Activated CD4-positive, alpha-beta memory T cell treated with anti-CD3 and anti-CD28 coated beads, Interleukin-2, amount 10 ng/mL, durations not matched to agents 7 days and 5 days (primary cell): ENCODE measurements at regions not wholly inside any gene's neighbourhood (a gene's known extent, or its start where the extent isn't known, plus 50 kb on each side); places are given as distances from the start of the nearest gene placed in this dataset.

ENCODE experiments used
- CTCF ChIA-PET: fragments of 350-600 bp; sonication (Branson Sonifier 250); formaldehyde crosslinking; loops from one replicate; lab custom pipeline; 2021; ENCODE audit warnings: antibody characterized with exemption, inconsistent platforms; lab: Charles Lee
- POLR2A ChIA-PET: fragments of 350-600 bp; sonication (Branson Sonifier 250); formaldehyde crosslinking; loops from one replicate; lab custom pipeline; 2021; ENCODE audit warnings: antibody characterized with exemption; lab: Charles Lee
- DNase-seq: peaks from one replicate; pipeline ENCODE4 v3.0.0-alpha.2; 2020
- H3K27ac Mint-ChIP-seq: one replicate; pipeline ENCODE4 v1.8.0; 2021; ENCODE audit warnings: mild to moderate bottlenecking, mixed read lengths
- H3K27me3 Mint-ChIP-seq: one replicate; pipeline ENCODE4 v1.8.0; 2021; ENCODE audit warnings: mixed read lengths
- H3K36me3 Mint-ChIP-seq: one replicate; pipeline ENCODE4 v1.8.0; 2021; ENCODE audit warnings: low read depth, mixed read lengths
- H3K4me1 Mint-ChIP-seq: one replicate; pipeline ENCODE4 v1.8.0; 2021; ENCODE audit warnings: mixed read lengths
- H3K4me3 Mint-ChIP-seq: one replicate; pipeline ENCODE4 v1.8.0; 2021; ENCODE audit warnings: mild to moderate bottlenecking, mixed read lengths
- H3K9me3 Mint-ChIP-seq: one replicate; pipeline ENCODE4 v1.8.0; 2021; ENCODE audit warnings: mixed read lengths

GRCh38 chr4:132026816-132027215 is 1122.3 kb upstream of the PCDH10 start:
- Mint-ChIP-seq H3K4me3 (no peak overlapping the region), H3K4me1 (no peaks in the 10 kb centered on the region), H3K9me3 (peaks cover 4% of the 10 kb centered on the region), H3K27ac (no peak overlapping the region), H3K36me3 (no peaks in the 10 kb centered on the region), H3K27me3 (no peaks in the 10 kb centered on the region)
- ChIA-PET CTCF (no interaction called here), POLR2A (no interaction called here)
- no peak for DNase-seq

- Mint-ChIP-seq H3K27ac (no peak overlapping the region), H3K9me3 (peaks cover 3% of the 10 kb centered on the region), H3K27me3 (no peaks in the 10 kb centered on the region), H3K4me3 (no peak overlapping the region), H3K4me1 (no peaks in the 10 kb centered on the region), H3K36me3 (no peaks in the 10 kb centered on the region)
- no peak for DNase-seq
- ChIA-PET CTCF (no interaction called here), POLR2A (no interaction called here)
Measured at GRCh38 chr4:132056496-132056895, 1092.6 kb upstream of the PCDH10 start.

- ChIA-PET CTCF (no interaction called here), POLR2A (no interaction called here)
- no peak for DNase-seq
- no peak overlapping the region for H3K4me3 Mint-ChIP-seq
- no peaks in the 10 kb centered on the region for H3K4me1 Mint-ChIP-seq
- H3K36me3 Mint-ChIP-seq: no peaks in the 10 kb centered on the region
- no peaks in the 10 kb centered on the region for H3K27me3 Mint-ChIP-seq
- H3K27ac Mint-ChIP-seq: no peak overlapping the region
- peaks cover 7% of the 10 kb centered on the region for H3K9me3 Mint-ChIP-seq
Measured at GRCh38 chr4:132059227-132059626, 1089.9 kb upstream of the PCDH10 start.

- H3K27ac Mint-ChIP-seq: no peak overlapping the region
- no peaks in the 10 kb centered on the region for H3K27me3 Mint-ChIP-seq
- POLR2A ChIA-PET: no interaction called here
- no peak for DNase-seq
- H3K36me3 Mint-ChIP-seq: no peaks in the 10 kb centered on the region
- no peaks in the 10 kb centered on the region for H3K4me1 Mint-ChIP-seq
- CTCF ChIA-PET: interaction anchor here (0.6 kb wide), 1 partner anchor 615 kb away, joined by 3 read pairs; no protein-coding TSS in a partner anchor
- H3K9me3 Mint-ChIP-seq: peaks cover 7% of the 10 kb centered on the region
- H3K4me3 Mint-ChIP-seq: no peak overlapping the region
Measured at GRCh38 chr4:132062611-132063239, 1086.4 kb upstream of the PCDH10 start.

- H3K27ac Mint-ChIP-seq: no peak overlapping the region
- ChIA-PET CTCF (no interaction called here), POLR2A (no interaction called here)
- no peaks in the 10 kb centered on the region for H3K4me1 Mint-ChIP-seq
- H3K27me3 Mint-ChIP-seq: no peaks in the 10 kb centered on the region
- no peak for DNase-seq
- H3K9me3 Mint-ChIP-seq: peaks cover 4% of the 10 kb centered on the region
- H3K4me3 Mint-ChIP-seq: no peak overlapping the region
- no peaks in the 10 kb centered on the region for H3K36me3 Mint-ChIP-seq
Measured at GRCh38 chr4:132063829-132064228, 1085.3 kb upstream of the PCDH10 start.

GRCh38 chr4:132065940-132066495 is 1083.1 kb upstream of the PCDH10 start:
- Mint-ChIP-seq H3K4me1 (no peaks in the 10 kb centered on the region), H3K27ac (no peak overlapping the region), H3K4me3 (no peak overlapping the region), H3K27me3 (no peaks in the 10 kb centered on the region), H3K9me3 (peaks cover 4% of the 10 kb centered on the region), H3K36me3 (no peaks in the 10 kb centered on the region)
- ChIA-PET CTCF (no interaction called here), POLR2A (no interaction called here)
- no peak for DNase-seq

GRCh38 chr4:132071815-132072214 is 1077.3 kb upstream of the PCDH10 start:
- ChIA-PET CTCF (no interaction called here), POLR2A (no interaction called here)
- no peak overlapping the region for H3K4me3 Mint-ChIP-seq
- H3K9me3 Mint-ChIP-seq: no peaks in the 10 kb centered on the region
- H3K27ac Mint-ChIP-seq: no peak overlapping the region
- no peak for DNase-seq
- no peaks in the 10 kb centered on the region for H3K36me3 Mint-ChIP-seq
- no peaks in the 10 kb centered on the region for H3K4me1 Mint-ChIP-seq
- H3K27me3 Mint-ChIP-seq: no peaks in the 10 kb centered on the region

- ChIA-PET CTCF (no interaction called here), POLR2A (no interaction called here)
- Mint-ChIP-seq H3K4me1 (no peaks in the 10 kb centered on the region), H3K27me3 (no peaks in the 10 kb centered on the region), H3K4me3 (no peak overlapping the region), H3K9me3 (peaks cover 2% of the 10 kb centered on the region), H3K36me3 (no peaks in the 10 kb centered on the region), H3K27ac (no peak overlapping the region)
- no peak for DNase-seq
Measured at GRCh38 chr4:132076829-132077228, 1072.3 kb upstream of the PCDH10 start.

GRCh38 chr4:132085105-132085504 is 1064.0 kb upstream of the PCDH10 start:
- H3K4me3 Mint-ChIP-seq: no peak overlapping the region
- no peaks in the 10 kb centered on the region for H3K27me3 Mint-ChIP-seq
- no peaks in the 10 kb centered on the region for H3K4me1 Mint-ChIP-seq
- peaks cover 10% of the 10 kb centered on the region for H3K9me3 Mint-ChIP-seq
- POLR2A ChIA-PET: no interaction called here
- no peaks in the 10 kb centered on the region for H3K36me3 Mint-ChIP-seq
- DNase-seq: no peak
- CTCF ChIA-PET: no interaction called here
- H3K27ac Mint-ChIP-seq: no peak overlapping the region

GRCh38 chr4:132094017-132094416 is 1055.1 kb upstream of the PCDH10 start:
- no peaks in the 10 kb centered on the region for H3K36me3 Mint-ChIP-seq
- DNase-seq: no peak
- no peak overlapping the region for H3K27ac Mint-ChIP-seq
- no peak overlapping the region for H3K4me3 Mint-ChIP-seq
- POLR2A ChIA-PET: no interaction called here
- peaks cover 16% of the 10 kb centered on the region for H3K9me3 Mint-ChIP-seq
- CTCF ChIA-PET: no interaction called here
- no peaks in the 10 kb centered on the region for H3K27me3 Mint-ChIP-seq
- no peaks in the 10 kb centered on the region for H3K4me1 Mint-ChIP-seq

GRCh38 chr4:132097041-132097440 is 1052.1 kb upstream of the PCDH10 start:
- ChIA-PET CTCF (no interaction called here), POLR2A (no interaction called here)
- H3K27me3 Mint-ChIP-seq: no peaks in the 10 kb centered on the region
- H3K27ac Mint-ChIP-seq: no peak overlapping the region
- H3K36me3 Mint-ChIP-seq: no peaks in the 10 kb centered on the region
- DNase-seq: no peak
- H3K4me3 Mint-ChIP-seq: no peak overlapping the region
- peaks cover 4% of the 10 kb centered on the region for H3K9me3 Mint-ChIP-seq
- H3K4me1 Mint-ChIP-seq: no peaks in the 10 kb centered on the region

GRCh38 chr4:132101526-132101925 is 1047.6 kb upstream of the PCDH10 start:
- DNase-seq: no peak
- CTCF ChIA-PET: no interaction called here
- no peaks in the 10 kb centered on the region for H3K4me1 Mint-ChIP-seq
- H3K27ac Mint-ChIP-seq: no peak overlapping the region
- POLR2A ChIA-PET: no interaction called here
- no peak overlapping the region for H3K4me3 Mint-ChIP-seq
- peaks cover 4% of the 10 kb centered on the region for H3K9me3 Mint-ChIP-seq
- no peaks in the 10 kb centered on the region for H3K36me3 Mint-ChIP-seq
- no peaks in the 10 kb centered on the region for H3K27me3 Mint-ChIP-seq

GRCh38 chr4:132108784-132109183 is 1040.3 kb upstream of the PCDH10 start:
- POLR2A ChIA-PET: no interaction called here
- Mint-ChIP-seq H3K4me1 (no peaks in the 10 kb centered on the region), H3K9me3 (peaks cover 13% of the 10 kb centered on the region), H3K4me3 (no peak overlapping the region), H3K27ac (no peak overlapping the region), H3K36me3 (no peaks in the 10 kb centered on the region), H3K27me3 (no peaks in the 10 kb centered on the region)
- CTCF ChIA-PET: no interaction called here
- DNase-seq: no peak

- peaks cover 14% of the 10 kb centered on the region for H3K9me3 Mint-ChIP-seq
- H3K27ac Mint-ChIP-seq: no peak overlapping the region
- no peak for DNase-seq
- no peak overlapping the region for H3K4me3 Mint-ChIP-seq
- no peaks in the 10 kb centered on the region for H3K4me1 Mint-ChIP-seq
- no peaks in the 10 kb centered on the region for H3K27me3 Mint-ChIP-seq
- H3K36me3 Mint-ChIP-seq: no peaks in the 10 kb centered on the region
- POLR2A ChIA-PET: no interaction called here
- CTCF ChIA-PET: no interaction called here
Measured at GRCh38 chr4:132114885-132115284, 1034.2 kb upstream of the PCDH10 start.
